Glutamatergic neuron (in vitro differentiated cells): ENCODE measurements at regions not wholly inside any gene's neighbourhood (a gene's known extent, or its start where the extent isn't known, plus 50 kb on each side); places are given as distances from the start of the nearest gene placed in this dataset.

ENCODE experiments used
- DNase-seq: peaks from one replicate; pipeline ENCODE4 v3.0.0; 2022
- H3K27ac Mint-ChIP-seq: one replicate; pipeline ENCODE4 v1.8.0; 2020; ENCODE audit warnings: mild to moderate bottlenecking, mixed read lengths, inconsistent platforms; ENCODE audit not compliant: unreplicated experiment
- H3K27me3 Mint-ChIP-seq: one replicate; pipeline ENCODE4 v1.8.0; 2020; ENCODE audit warnings: mild to moderate bottlenecking, moderate library complexity, mixed read lengths, inconsistent platforms; ENCODE audit not compliant: unreplicated experiment
- H3K36me3 Mint-ChIP-seq: one replicate; pipeline ENCODE4 v1.8.0; 2020; ENCODE audit warnings: mild to moderate bottlenecking, mixed read lengths, inconsistent platforms; ENCODE audit not compliant: unreplicated experiment
- H3K4me1 Mint-ChIP-seq: one replicate; pipeline ENCODE4 v1.8.0; 2020; ENCODE audit warnings: mild to moderate bottlenecking, low read depth, mixed read lengths, inconsistent platforms; ENCODE audit not compliant: unreplicated experiment
- H3K4me3 Mint-ChIP-seq: one replicate; pipeline ENCODE4 v1.8.0; 2020; ENCODE audit warnings: mild to moderate bottlenecking, mixed read lengths, inconsistent platforms; ENCODE audit not compliant: unreplicated experiment
- H3K9me3 Mint-ChIP-seq: one replicate; pipeline ENCODE4 v1.8.0; 2020; ENCODE audit warnings: mild to moderate bottlenecking, moderate library complexity, mixed read lengths, inconsistent platforms; ENCODE audit not compliant: unreplicated experiment
- TF ChIP-seq, protein P1 (sequence below): fragments of 200-600 bp; sonication (generic); IDR thresholded peaks from one replicate; pipeline ENCODE4 v1.5.0; 2021; ENCODE audit not compliant: partially characterized antibody, unreplicated experiment

DNA sequence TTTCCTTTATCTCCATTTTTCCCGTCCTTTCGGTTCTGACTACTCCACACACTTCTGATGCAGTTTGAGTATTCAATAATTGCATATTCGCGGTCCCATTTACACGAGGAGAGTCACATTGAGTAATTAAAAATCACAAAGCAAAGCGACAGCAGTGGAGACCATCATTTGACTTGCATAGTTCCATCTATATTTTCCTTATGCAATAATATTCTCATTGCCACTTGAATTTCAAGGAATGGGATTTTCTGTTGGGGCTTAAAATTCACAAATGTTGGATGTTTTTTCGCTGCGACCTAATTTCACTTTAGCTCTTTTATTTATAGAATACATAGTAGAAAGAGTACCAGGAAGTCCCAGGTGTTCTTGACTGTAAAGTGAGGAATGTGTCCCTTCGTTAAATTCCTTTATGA, 186.8 kb downstream of the ZEB2 start:
- peaks cover 14% of the 10 kb centered on the region for H3K9me3 Mint-ChIP-seq
- DNase-seq, result no peak
- TF ChIP-seq, protein P1, sequence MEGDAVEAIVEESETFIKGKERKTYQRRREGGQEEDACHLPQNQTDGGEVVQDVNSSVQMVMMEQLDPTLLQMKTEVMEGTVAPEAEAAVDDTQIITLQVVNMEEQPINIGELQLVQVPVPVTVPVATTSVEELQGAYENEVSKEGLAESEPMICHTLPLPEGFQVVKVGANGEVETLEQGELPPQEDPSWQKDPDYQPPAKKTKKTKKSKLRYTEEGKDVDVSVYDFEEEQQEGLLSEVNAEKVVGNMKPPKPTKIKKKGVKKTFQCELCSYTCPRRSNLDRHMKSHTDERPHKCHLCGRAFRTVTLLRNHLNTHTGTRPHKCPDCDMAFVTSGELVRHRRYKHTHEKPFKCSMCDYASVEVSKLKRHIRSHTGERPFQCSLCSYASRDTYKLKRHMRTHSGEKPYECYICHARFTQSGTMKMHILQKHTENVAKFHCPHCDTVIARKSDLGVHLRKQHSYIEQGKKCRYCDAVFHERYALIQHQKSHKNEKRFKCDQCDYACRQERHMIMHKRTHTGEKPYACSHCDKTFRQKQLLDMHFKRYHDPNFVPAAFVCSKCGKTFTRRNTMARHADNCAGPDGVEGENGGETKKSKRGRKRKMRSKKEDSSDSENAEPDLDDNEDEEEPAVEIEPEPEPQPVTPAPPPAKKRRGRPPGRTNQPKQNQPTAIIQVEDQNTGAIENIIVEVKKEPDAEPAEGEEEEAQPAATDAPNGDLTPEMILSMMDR, result no peak
- H3K4me1 Mint-ChIP-seq, result peaks cover 17% of the 10 kb centered on the region
- H3K4me3 Mint-ChIP-seq, result peak overlapping the region; percentile 95
- peaks cover 11% of the 10 kb centered on the region for H3K27me3 Mint-ChIP-seq
- H3K36me3 Mint-ChIP-seq, result no peaks in the 10 kb centered on the region
- peak overlapping the region; percentile 92 for H3K27ac Mint-ChIP-seq

DNA sequence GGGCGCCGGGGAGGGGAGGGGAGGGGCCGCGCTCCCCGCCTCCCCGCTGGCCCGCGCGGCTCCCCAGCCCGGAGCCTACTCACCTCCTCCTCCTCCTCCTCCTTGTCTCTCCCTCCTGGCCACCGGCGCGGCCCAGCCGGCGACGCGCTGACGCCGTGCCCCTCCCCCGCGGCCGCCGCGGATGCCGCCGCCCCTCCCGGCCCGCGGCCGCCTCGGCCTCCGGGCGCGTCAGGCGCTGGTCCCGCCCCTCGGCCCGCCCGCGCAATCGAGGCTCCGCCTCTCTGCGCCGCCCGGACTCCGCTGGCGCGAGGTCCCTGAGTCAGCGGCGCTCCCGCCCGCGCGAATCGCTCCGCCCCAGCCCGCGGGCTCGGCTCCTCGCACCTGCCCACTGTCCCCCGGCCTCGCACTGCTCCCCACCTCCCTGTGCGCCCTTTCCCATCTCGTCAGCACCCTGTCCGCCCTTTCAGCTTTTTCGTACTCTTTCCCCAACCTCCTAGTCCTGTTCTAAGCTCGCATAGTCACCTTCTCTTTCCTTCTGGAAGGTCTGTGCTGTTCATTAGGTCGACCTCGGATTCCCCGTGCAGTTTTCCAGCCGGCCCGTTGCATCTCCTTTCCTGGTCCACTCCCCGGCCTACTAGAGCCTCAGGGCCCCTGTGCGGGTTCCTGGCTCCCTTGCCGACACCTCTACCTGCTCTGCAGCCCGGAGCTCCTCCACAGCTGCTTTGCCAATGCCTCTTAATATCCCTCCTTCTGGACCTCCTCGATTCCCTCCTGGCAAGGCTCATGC, 187.4 kb downstream of the ZEB2 start:
- TF ChIP-seq, protein P1, result no peak
- Mint-ChIP-seq H3K4me1 (peaks cover 17% of the 10 kb centered on the region), H3K27ac (peak overlapping the region; percentile 92), H3K36me3 (no peaks in the 10 kb centered on the region), H3K4me3 (peak overlapping the region; percentile 95), H3K9me3 (peaks cover 14% of the 10 kb centered on the region), H3K27me3 (peaks cover 11% of the 10 kb centered on the region)
- DNase-seq, result peak; percentile 90

DNA sequence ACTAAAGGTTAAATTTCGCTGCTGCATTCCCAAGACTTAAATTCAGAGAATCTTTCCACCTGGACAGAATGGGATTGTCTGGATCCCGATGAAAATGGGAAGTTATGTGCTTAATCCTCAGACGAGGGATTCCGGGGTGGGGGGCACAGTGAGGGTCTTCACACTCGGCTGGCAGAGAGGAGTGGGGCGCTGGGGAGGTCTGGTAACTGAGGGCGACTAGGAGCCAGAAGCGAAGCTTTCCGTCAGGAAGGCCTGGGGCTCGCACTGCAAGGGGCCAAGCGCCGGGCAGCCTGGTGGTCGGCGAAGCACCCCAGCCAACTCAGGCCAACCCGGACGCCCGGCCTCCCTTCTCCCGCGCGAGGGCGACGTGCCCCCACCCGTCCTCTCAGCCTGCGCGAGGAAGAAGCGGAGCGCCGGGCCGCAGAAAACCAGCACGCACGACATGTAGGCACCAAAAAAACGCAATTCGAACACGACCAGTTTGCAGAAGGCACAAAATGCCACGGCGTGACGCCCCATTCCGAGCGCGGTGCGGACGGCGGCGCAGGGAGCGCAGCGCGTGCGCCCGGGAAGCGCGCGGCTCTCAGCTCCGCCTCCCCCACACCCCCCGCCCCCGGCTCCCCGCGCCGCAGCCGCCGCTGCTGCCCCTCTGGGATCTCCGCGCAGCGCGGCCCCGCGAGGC, 188.1 kb downstream of the ZEB2 start:
- TF ChIP-seq, protein P1, result no peak
- Mint-ChIP-seq H3K4me1 (peaks cover 17% of the 10 kb centered on the region), H3K27me3 (peaks cover 11% of the 10 kb centered on the region), H3K9me3 (peaks cover 14% of the 10 kb centered on the region), H3K36me3 (no peaks in the 10 kb centered on the region), H3K4me3 (peak overlapping the region; percentile 92), H3K27ac (peak overlapping the region; percentile 87)
- DNase-seq, result peak; percentile 77

DNA sequence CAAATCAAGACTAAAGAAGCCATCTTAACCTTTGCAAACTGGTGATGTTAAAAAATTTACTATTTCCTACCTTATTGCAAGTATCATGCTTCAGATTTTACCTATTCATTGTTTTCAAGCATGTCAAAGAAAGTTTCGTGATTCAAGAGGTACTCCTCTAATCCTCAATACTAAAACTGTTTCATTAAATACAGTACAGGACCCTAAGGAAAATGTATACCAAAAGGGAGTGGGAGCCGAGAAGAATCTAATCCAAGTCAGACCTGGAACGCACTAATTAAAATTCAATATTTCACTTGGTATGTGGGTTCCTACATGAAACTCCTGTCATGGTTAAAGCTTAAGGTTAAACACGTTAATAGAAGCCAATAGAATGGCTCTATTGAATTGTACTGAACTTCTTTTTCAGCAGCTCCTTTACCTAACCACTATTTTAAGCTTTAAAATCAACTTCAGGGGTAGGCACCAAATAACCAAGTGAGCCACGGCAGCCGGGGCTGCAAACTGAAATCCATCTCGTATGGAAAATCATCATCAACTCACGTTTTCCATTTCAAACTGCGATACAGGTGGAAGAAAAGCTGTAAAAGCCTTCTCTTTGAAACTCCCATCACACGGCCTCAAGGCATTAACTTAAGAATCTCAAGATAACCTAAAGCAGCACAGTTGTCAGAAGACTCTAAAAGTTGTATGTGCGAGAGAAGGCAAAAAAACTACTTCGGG, 188.8 kb downstream of the ZEB2 start:
- Mint-ChIP-seq H3K9me3 (peaks cover 14% of the 10 kb centered on the region), H3K36me3 (no peaks in the 10 kb centered on the region), H3K4me1 (peaks cover 20% of the 10 kb centered on the region), H3K27me3 (peaks cover 11% of the 10 kb centered on the region), H3K27ac (peak overlapping the region; percentile 87), H3K4me3 (peak overlapping the region; percentile 92)
- TF ChIP-seq, protein P1, result no peak
- no peak for DNase-seq
